ENCODE measurements at regions not wholly inside any gene's neighbourhood (a gene's known extent, or its start where the extent isn't known, plus 50 kb on each side); places are given as distances from the start of the nearest gene placed in this dataset.

- POLR2A ChIA-PET, result no interaction called here
- no peaks in the 10 kb centered on the region for H3K36me3 ChIP-seq (ENCODE audit: insufficient read depth, low read length)
Measured at GRCh38 chr13:63684822-63685221, 2269.2 kb upstream of the PCDH20 start.

GRCh38 chr13:63680704-63681103 is 2265.1 kb upstream of the PCDH20 start:
- POLR2A ChIA-PET, result no interaction called here
- H3K36me3 Mint-ChIP-seq (ENCODE audit: low read depth), result no peaks in the 10 kb centered on the region
- ATAC-seq (ENCODE audit: poor library complexity), result no peak

More at GRCh38 chr13:63684822-63685221, 2269.2 kb upstream of the PCDH20 start:
- no peak for DNase-seq
- peaks cover 0 to 5% of the 10 kb centered on the region in 2 experiments for H3K9me3 ChIP-seq (ENCODE audit: control insufficient read depth in 1 of 2, insufficient read depth in 1 of 2, low read length in 2 of 2)
- Mint-ChIP-seq H3K27me3 (no peaks in the 10 kb centered on the region), H3K4me1 (ENCODE audit: low read depth) (no peaks in the 10 kb centered on the region), H3K36me3 (ENCODE audit: low read depth) (no peaks in the 10 kb centered on the region), H3K9me3 (peaks cover 6% of the 10 kb centered on the region), H3K4me3 (no peak overlapping the region), H3K27ac (no peak overlapping the region)
- ATAC-seq (ENCODE audit: poor library complexity), result no peak
- no peak for TF ChIP-seq CTCF (IDR thresholded peaks at IDR 0.05)
- no peak overlapping the region for H3K4me3 ChIP-seq (ENCODE audit: low read length)
- intact Hi-C loops (cut with DNase I, micrococcal nuclease), result no loop called here
- no peaks in the 10 kb centered on the region for H3K4me1 ChIP-seq (ENCODE audit: insufficient read depth, low read length)
- no peaks in the 10 kb centered on the region for H3K27me3 ChIP-seq (ENCODE audit: control insufficient read depth in 1 of 2, insufficient read depth in 2 of 2, low read length in 2 of 2)
- CTCF ChIA-PET, result no interaction called here
- H3K27ac ChIP-seq (ENCODE audit: low read depth in 1 of 2, low read length in 2 of 2), result no peak overlapping the region

GRCh38 chr13:63671296-63671695 is 2255.6 kb upstream of the PCDH20 start:
- intact Hi-C loops (cut with DNase I, micrococcal nuclease), result no loop called here

More at GRCh38 chr13:63680704-63681103, 2265.1 kb upstream of the PCDH20 start:
- H3K4me3 Mint-ChIP-seq, result no peak overlapping the region
- H3K4me3 ChIP-seq (ENCODE audit: low read length), result no peak overlapping the region
- H3K27me3 ChIP-seq (ENCODE audit: control insufficient read depth in 1 of 2, insufficient read depth in 2 of 2, low read length in 2 of 2), result no peaks in the 10 kb centered on the region
- no peaks in the 10 kb centered on the region for H3K4me1 ChIP-seq (ENCODE audit: insufficient read depth, low read length)
- no peaks in the 10 kb centered on the region for H3K36me3 ChIP-seq (ENCODE audit: insufficient read depth, low read length)
- no peak for DNase-seq
- no peak overlapping the region for H3K27ac Mint-ChIP-seq
- intact Hi-C loops (cut with DNase I, micrococcal nuclease), result no loop called here
- TF ChIP-seq CTCF (IDR thresholded peaks at IDR 0.05), result no peak
- H3K9me3 Mint-ChIP-seq, result peaks cover 10% of the 10 kb centered on the region
- H3K27ac ChIP-seq (ENCODE audit: low read depth in 1 of 2, low read length in 2 of 2), result no peak overlapping the region
- no peaks in the 10 kb centered on the region for H3K27me3 Mint-ChIP-seq
- CTCF ChIA-PET, result no interaction called here
- no peaks in the 10 kb centered on the region for H3K4me1 Mint-ChIP-seq (ENCODE audit: low read depth)
- no peaks in the 10 kb centered on the region for H3K9me3 ChIP-seq (ENCODE audit: control insufficient read depth in 1 of 2, insufficient read depth in 1 of 2, low read length in 2 of 2)

More at GRCh38 chr13:63671296-63671695, 2255.6 kb upstream of the PCDH20 start:
- H3K27ac Mint-ChIP-seq, result no peak overlapping the region
- DNase-seq (no peak), ATAC-seq (ENCODE audit: poor library complexity) (no peak)
- no peak overlapping the region for H3K4me3 ChIP-seq (ENCODE audit: low read length)
- POLR2A ChIA-PET, result no interaction called here
- peaks cover 9% of the 10 kb centered on the region for H3K9me3 Mint-ChIP-seq
- H3K9me3 ChIP-seq (ENCODE audit: control insufficient read depth in 1 of 2, insufficient read depth in 1 of 2, low read length in 2 of 2), result no peaks in the 10 kb centered on the region
- H3K27ac ChIP-seq (ENCODE audit: low read depth in 1 of 2, low read length in 2 of 2), result no peak overlapping the region
- TF ChIP-seq CTCF (IDR thresholded peaks at IDR 0.05), result no peak
- no peaks in the 10 kb centered on the region for H3K27me3 ChIP-seq (ENCODE audit: control insufficient read depth in 1 of 2, insufficient read depth in 2 of 2, low read length in 2 of 2)
- no peak overlapping the region for H3K4me3 Mint-ChIP-seq
- CTCF ChIA-PET, result no interaction called here
- H3K36me3 ChIP-seq (ENCODE audit: insufficient read depth, low read length), result no peaks in the 10 kb centered on the region
- no peaks in the 10 kb centered on the region for H3K27me3 Mint-ChIP-seq
- H3K4me1 Mint-ChIP-seq (ENCODE audit: low read depth), result no peaks in the 10 kb centered on the region
- H3K4me1 ChIP-seq (ENCODE audit: insufficient read depth, low read length), result no peaks in the 10 kb centered on the region
- no peaks in the 10 kb centered on the region for H3K36me3 Mint-ChIP-seq (ENCODE audit: low read depth)
